Loucy (cell line): ENCODE measurements at regions not wholly inside any gene's neighbourhood (a gene's known extent, or its start where the extent isn't known, plus 50 kb on each side); places are given as distances from the start of the nearest gene placed in this dataset.

Source experiments
- EZH2phosphoT487 ChIP-seq: fragments of 200-600 bp; IDR thresholded peaks from 2 replicates; pipeline ENCODE4 v1.6.1; 2018; ENCODE audit warnings: antibody characterized with exemption, mild to moderate bottlenecking, moderate library complexity, borderline replicate concordance
- TF ChIP-seq, protein P1 (sequence below): fragments of 200-600 bp; sonication (generic); conservative IDR thresholded peaks from 2 replicates; pipeline ENCODE4 v1.5.1; 2014; ENCODE audit warnings: mild to moderate bottlenecking, antibody characterized with exemption, low read length

DNA sequence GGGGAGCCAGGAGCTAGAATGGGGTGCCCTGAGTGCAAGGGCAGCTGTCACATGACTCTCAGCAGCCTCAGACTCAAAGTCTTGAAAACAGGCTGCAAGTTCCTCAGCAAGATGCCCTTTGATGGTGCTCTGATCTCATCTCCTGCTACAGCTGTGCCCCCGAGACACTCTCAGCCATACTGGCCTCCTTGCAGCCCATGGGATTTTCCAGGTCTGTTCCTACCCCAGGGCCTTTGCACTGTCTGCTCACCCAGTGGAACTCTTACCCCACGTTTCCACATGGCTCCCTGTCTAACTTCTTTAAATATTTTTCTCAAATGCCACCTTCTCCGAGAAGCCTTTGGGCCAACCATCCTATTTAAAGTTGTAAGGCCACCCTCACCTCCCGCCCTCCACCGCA lies 146.9 kb downstream of the C16orf95 start:
- TF ChIP-seq, protein P1, sequence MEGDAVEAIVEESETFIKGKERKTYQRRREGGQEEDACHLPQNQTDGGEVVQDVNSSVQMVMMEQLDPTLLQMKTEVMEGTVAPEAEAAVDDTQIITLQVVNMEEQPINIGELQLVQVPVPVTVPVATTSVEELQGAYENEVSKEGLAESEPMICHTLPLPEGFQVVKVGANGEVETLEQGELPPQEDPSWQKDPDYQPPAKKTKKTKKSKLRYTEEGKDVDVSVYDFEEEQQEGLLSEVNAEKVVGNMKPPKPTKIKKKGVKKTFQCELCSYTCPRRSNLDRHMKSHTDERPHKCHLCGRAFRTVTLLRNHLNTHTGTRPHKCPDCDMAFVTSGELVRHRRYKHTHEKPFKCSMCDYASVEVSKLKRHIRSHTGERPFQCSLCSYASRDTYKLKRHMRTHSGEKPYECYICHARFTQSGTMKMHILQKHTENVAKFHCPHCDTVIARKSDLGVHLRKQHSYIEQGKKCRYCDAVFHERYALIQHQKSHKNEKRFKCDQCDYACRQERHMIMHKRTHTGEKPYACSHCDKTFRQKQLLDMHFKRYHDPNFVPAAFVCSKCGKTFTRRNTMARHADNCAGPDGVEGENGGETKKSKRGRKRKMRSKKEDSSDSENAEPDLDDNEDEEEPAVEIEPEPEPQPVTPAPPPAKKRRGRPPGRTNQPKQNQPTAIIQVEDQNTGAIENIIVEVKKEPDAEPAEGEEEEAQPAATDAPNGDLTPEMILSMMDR: no peak
- no peak for TF ChIP-seq EZH2phosphoT487
